Kidney epithelial cell (primary cell): ENCODE measurements at regions not wholly inside any gene's neighbourhood (a gene's known extent, or its start where the extent isn't known, plus 50 kb on each side); places are given as distances from the start of the nearest gene placed in this dataset.

Source experiments
- DNase-seq: peaks from one replicate; pipeline ENCODE4 v3.0.0-alpha.2; 2010; ENCODE audit warnings: low read depth
- H3K27me3 ChIP-seq: 2 replicates; pipeline ENCODE4 v1.6.0; 2011; ENCODE audit warnings: low read length; ENCODE audit not compliant: control insufficient read depth, insufficient read depth
- H3K36me3 ChIP-seq: 2 replicates; pipeline ENCODE4 v1.5.1; 2011; ENCODE audit warnings: low read length; ENCODE audit not compliant: control insufficient read depth, insufficient read depth
- H3K4me3 ChIP-seq: 2 replicates; pipeline ENCODE4 v1.5.1; 2011; ENCODE audit warnings: low read depth, mild to moderate bottlenecking, control low read depth, low read length
- TF ChIP-seq, protein P1 (sequence below): IDR thresholded peaks from 2 replicates; pipeline ENCODE4 v1.5.1; 2011; ENCODE audit warnings: mild to moderate bottlenecking, moderate library complexity, low read length, control low read depth, inconsistent platforms; ENCODE audit not compliant: insufficient read depth, poor library complexity, severe bottlenecking

DNA sequence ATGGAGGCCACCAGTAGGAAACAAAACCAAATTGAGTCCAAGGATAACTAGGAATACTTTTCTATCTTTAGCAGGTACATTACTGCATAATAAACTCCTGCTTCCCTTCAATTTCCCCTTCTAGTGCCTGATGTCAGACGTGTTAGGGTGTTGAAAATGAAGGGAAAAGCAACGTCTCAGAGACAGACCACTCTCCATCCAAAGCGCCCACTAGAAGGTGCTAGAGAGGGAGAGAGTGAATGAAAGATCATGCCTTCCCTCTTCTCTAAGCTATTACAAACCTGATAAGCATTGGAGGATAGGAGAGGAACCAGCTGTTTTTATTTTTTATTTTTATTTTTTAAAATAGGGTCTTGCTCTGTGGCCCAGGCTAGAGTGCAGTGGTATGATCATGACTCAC lies 64.1 kb downstream of the ZNF641 start:
- no peak for DNase-seq
- no peaks in the 10 kb centered on the region for H3K27me3 ChIP-seq
- no peaks in the 10 kb centered on the region for H3K36me3 ChIP-seq
- TF ChIP-seq, protein P1, sequence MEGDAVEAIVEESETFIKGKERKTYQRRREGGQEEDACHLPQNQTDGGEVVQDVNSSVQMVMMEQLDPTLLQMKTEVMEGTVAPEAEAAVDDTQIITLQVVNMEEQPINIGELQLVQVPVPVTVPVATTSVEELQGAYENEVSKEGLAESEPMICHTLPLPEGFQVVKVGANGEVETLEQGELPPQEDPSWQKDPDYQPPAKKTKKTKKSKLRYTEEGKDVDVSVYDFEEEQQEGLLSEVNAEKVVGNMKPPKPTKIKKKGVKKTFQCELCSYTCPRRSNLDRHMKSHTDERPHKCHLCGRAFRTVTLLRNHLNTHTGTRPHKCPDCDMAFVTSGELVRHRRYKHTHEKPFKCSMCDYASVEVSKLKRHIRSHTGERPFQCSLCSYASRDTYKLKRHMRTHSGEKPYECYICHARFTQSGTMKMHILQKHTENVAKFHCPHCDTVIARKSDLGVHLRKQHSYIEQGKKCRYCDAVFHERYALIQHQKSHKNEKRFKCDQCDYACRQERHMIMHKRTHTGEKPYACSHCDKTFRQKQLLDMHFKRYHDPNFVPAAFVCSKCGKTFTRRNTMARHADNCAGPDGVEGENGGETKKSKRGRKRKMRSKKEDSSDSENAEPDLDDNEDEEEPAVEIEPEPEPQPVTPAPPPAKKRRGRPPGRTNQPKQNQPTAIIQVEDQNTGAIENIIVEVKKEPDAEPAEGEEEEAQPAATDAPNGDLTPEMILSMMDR: peak; percentile 28
- no peak overlapping the region for H3K4me3 ChIP-seq

DNA sequence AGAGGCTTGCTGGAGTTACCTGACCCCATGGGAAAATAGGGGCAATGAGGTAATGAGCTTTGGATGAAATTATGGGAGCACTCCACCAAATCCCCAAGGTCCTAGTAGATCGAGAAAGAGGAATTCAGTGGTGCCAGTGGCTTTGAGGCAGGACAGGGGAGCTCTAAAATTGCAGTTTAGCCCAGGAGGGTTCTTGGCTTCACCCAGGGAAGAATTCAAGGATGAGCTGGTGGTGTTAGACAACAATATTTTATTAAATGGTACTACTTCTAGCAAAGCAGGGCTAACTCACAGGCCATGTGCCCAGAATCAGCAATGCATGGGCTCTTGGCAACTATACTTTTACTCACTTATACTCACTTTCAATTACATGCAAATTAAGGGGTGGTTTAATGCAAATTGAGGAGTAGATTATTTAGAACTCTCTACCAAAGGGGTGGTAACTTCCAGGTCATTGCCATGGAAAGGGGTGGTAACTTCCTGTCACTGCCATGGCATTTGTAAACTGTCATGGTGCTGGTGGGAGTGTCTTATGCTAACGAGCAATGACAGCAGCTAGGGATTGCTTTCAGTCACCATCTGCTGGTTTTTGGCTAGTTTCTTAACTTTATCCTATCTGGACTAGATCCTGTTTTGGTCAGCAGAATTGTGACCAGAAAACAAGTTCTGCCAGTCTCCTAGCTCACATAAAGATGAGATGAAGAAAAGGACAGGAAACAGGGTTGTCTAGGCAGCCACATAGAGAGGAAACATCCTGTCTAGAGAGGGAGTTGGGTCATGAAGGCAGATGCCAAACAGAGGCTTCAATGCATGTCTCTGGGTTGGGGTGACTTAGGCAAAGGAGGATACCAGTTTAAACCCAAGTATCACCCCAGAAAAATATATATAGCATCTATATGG lies 64.7 kb downstream of the ZNF641 start:
- Histone ChIP-seq H3K27me3 (no peaks in the 10 kb centered on the region), H3K4me3 (no peak overlapping the region), H3K36me3 (no peaks in the 10 kb centered on the region)
- DNase-seq: no peak
- TF ChIP-seq, protein P1: no peak

DNA sequence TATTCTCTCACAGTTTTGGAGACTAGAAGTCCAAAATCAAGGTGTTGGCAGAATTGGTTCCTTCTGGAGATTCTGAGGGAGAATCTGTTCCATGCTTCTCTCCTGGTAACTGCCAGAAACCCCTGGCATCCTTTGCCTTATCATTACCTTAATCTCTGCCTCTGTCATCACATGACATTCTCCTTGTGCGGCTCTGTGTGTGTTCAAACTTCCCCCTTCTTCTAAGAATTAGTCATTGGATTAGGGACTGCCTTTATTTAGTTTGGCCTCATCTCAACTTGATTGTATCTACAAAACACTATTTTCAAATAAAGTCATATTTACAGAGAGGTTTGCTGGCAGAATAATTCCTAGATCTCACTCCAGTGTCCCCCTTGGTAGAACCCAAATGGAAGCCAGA lies 68.9 kb downstream of the ZNF641 start:
- TF ChIP-seq, protein P1: no peak
- Histone ChIP-seq H3K4me3 (no peak overlapping the region), H3K27me3 (no peaks in the 10 kb centered on the region), H3K36me3 (no peaks in the 10 kb centered on the region)
- DNase-seq: no peak

DNA sequence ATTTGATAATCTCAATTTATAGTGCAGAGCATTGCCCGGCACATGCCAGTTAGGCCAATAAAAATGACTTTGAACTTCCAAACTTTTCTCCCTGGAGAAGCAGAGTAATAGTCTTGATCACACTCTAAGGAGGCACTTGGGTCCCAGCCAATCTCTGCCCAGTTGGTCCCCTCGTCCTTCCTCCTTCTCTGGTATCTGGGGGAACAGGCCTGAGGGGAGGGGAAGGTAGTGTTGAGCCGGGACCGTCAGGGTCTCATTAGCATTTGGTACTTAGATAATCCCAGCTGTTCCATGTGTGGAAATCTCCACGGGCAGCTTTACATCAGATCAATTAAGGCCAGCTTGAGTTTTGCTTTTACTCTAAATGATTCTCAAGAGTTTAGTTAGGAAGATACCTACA lies 70.1 kb downstream of the ZNF641 start:
- TF ChIP-seq, protein P1: no peak
- H3K36me3 ChIP-seq: no peaks in the 10 kb centered on the region
- no peak overlapping the region for H3K4me3 ChIP-seq
- no peak for DNase-seq
- no peaks in the 10 kb centered on the region for H3K27me3 ChIP-seq

DNA sequence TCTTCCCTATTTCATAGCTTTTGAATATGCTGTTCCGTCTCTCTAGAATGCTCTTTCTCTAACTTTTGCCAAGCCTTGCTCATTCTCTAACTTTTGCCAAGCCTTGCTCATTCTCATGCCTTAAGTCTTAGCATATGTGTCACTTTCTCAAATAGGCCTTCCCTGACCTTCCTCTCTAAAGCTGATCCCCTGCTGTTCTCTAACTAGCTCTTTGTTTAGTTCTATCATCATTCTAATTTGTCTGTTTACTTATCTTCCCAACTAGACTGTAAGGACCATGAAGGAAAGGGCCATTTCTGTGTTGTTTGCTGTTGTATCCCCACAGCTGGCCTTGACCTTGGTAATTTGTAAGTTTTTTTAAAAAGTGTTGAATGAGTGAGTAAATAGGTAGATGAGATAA lies 71.1 kb downstream of the ZNF641 start:
- DNase-seq: no peak
- H3K36me3 ChIP-seq: no peaks in the 10 kb centered on the region
- no peaks in the 10 kb centered on the region for H3K27me3 ChIP-seq
- H3K4me3 ChIP-seq: no peak overlapping the region
- TF ChIP-seq, protein P1: no peak

DNA sequence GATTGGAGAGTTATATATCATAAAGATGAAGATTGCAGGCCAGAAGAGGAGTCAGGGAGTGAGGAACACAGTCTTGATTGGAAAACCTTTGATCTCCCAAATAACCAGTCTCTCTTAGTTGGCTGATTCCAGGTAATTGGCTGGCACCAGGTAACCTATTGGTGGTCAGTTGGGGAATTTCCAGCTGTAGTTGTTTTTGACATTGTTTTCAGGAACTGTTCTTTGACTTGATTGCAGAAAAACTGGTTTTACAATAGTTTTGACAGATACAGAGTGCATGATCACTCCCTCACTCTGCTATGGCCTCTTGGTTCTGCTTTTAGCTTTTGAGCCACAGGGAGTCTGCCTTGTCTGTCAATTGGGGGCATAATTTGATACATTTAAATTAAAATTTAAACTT lies 71.6 kb downstream of the ZNF641 start:
- no peak for DNase-seq
- no peaks in the 10 kb centered on the region for H3K36me3 ChIP-seq
- TF ChIP-seq, protein P1: no peak
- no peaks in the 10 kb centered on the region for H3K27me3 ChIP-seq
- H3K4me3 ChIP-seq: no peak overlapping the region
